Suprapubic skin (tissue), 4 donors: ENCODE measurements at regions not wholly inside any gene's neighbourhood (a gene's known extent, or its start where the extent isn't known, plus 50 kb on each side); places are given as distances from the start of the nearest gene placed in this dataset.

Source experiments
- CTCF ChIP-seq, 2 donors: fragments of 200-600 bp in 1 of 2; fragments of 450-650 bp in 1 of 2; sonication (generic) in 1 of 2; IDR thresholded peaks; one replicate each; pipeline ENCODE4 v1.5.1; 2016 to 2019; ENCODE audit warnings: antibody characterized with exemption in 2 of 2, mild to moderate bottlenecking in 1 of 2, moderate library complexity in 1 of 2
- POLR2A ChIP-seq, 2 donors: fragments of 450-650 bp; IDR thresholded peaks; one replicate each; pipeline ENCODE4 v1.6.1; 2017; ENCODE audit warnings: antibody characterized with exemption in 2 of 2, mild to moderate bottlenecking in 2 of 2, moderate library complexity in 2 of 2
- POLR2AphosphoS5 ChIP-seq, 3 donors: sonication (generic); formaldehyde crosslinking; IDR thresholded peaks; one replicate each; pipeline ENCODE4 v1.6.1; 2017; ENCODE audit warnings: antibody characterized with exemption in 3 of 3

GRCh38 chr15:47213883-47214282, 503.4 kb upstream of the SEMA6D start:
- no peak for TF ChIP-seq CTCF (IDR thresholded peaks at IDR 0.05)
- no peak for TF ChIP-seq POLR2A (IDR thresholded peaks at IDR 0.05)
- TF ChIP-seq POLR2AphosphoS5 (IDR thresholded peaks at IDR 0.05) = no peak
